ENCODE measurements at regions not wholly inside any gene's neighbourhood (a gene's known extent, or its start where the extent isn't known, plus 50 kb on each side); places are given as distances from the start of the nearest gene placed in this dataset.

DNA sequence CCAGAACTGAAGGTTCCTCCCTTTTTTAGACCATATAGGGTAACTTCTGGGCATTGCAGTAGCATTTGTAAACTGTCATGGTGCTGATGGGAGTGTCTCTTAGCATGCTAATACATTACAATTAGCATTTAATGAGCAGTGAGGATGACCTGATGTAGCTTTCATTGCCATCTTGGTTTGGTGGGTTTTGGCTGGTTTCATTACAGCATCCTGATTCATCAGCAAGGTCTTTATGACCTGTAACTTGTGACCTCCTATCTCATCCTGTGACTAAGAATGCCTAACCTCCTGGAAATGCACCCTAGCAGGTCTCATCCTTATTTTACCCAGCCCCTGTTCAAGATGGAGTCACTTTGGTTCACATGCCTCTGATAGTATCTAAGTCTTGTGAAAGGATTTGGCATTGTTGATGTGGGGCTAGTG is 159.0 kb downstream of the TMX3 start:
- H3K4me3 ChIP-seq: no peak overlapping the region
- no peaks in the 10 kb centered on the region for H3K4me1 ChIP-seq
- H3K36me3 ChIP-seq: no peaks in the 10 kb centered on the region
- intact Hi-C loops (cut with DNase I; ENCODE audit: low total_unique reads) (no loop called here), in situ Hi-C loops (cut with MboI; ENCODE audit: low pct_ligation_motif_present in 1 of 4, low pct_unique_long_range_greater_than_20kb in 1 of 4, low sequenced_read_pairs in 3 of 4) (no loop called here)
- no peak for DNase-seq
- H3K9me3 ChIP-seq: no peaks in the 10 kb centered on the region
- no peak overlapping the region for H3K27ac ChIP-seq
- no peak for TF ChIP-seq EP300 (IDR thresholded peaks at IDR 0.05; ENCODE audit: low read depth)
- TF ChIP-seq, protein P1, sequence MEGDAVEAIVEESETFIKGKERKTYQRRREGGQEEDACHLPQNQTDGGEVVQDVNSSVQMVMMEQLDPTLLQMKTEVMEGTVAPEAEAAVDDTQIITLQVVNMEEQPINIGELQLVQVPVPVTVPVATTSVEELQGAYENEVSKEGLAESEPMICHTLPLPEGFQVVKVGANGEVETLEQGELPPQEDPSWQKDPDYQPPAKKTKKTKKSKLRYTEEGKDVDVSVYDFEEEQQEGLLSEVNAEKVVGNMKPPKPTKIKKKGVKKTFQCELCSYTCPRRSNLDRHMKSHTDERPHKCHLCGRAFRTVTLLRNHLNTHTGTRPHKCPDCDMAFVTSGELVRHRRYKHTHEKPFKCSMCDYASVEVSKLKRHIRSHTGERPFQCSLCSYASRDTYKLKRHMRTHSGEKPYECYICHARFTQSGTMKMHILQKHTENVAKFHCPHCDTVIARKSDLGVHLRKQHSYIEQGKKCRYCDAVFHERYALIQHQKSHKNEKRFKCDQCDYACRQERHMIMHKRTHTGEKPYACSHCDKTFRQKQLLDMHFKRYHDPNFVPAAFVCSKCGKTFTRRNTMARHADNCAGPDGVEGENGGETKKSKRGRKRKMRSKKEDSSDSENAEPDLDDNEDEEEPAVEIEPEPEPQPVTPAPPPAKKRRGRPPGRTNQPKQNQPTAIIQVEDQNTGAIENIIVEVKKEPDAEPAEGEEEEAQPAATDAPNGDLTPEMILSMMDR (IDR thresholded peaks at IDR 0.05): no peak
- TF ChIP-seq POLR2A (IDR thresholded peaks at IDR 0.05): no peak
- TF ChIP-seq POLR2AphosphoS5 (IDR thresholded peaks at IDR 0.05): no peak
- H3K27me3 ChIP-seq: no peaks in the 10 kb centered on the region

DNA sequence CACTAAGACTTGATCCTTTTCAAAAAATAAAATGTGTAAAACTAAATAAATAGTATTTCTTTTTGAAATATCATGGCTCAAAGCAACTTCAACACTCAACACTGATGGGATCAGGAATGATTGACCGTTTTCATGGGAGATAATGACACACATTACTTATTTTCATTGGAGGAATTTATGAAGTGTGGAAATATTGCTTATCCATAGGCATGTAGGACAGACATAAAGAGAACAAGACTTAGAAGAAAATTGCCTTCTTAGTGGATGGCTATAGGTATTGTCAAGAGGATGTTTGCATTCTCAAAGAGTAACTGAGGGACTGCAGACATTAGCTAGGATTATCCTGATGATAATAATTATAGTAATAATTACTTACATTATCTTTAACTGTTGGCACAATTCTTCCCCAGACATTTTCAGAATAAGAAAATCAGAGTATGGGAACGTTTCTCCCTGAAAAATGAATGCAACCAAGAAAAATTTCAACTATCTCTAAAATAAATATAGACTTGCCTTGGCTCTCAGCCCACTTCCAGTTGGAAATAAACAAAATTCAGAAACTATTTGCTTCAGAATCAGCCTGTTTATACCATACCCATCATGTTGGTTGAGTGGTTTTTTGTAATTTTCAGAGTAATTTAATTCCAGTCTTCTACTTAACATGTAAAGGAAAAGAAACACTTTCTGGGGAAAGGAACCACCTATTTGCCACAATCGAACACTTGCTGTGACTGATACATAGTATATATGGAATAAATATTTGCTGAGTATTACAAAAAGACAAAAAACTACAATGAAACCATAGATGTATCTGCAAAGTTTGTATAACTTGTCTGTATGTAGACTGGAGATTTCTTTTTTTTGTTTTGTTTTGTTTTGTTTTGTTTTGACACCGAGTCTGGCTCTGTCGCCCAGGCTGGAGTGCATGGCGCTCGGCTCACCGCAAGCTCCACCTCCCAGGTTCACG is 165.7 kb downstream of the TMX3 start:
- in situ Hi-C loops (cut with MboI; ENCODE audit: low pct_ligation_motif_present in 1 of 4, low pct_unique_long_range_greater_than_20kb in 1 of 4, low sequenced_read_pairs in 3 of 4): no loop called here
- TF ChIP-seq POLR2AphosphoS5 (IDR thresholded peaks at IDR 0.05): no peak
- no peak for TF ChIP-seq EP300 (IDR thresholded peaks at IDR 0.05; ENCODE audit: low read depth)
- no peaks in the 10 kb centered on the region for H3K36me3 ChIP-seq
- no peaks in the 10 kb centered on the region for H3K9me3 ChIP-seq
- intact Hi-C loops (cut with DNase I; ENCODE audit: low total_unique reads): no loop called here
- WGBS, 2 donors (ENCODE audit: low coverage in 1 of 2): 40 to 68% methylated on average over 3 to 9 of the region's 9 CpGs
- no peak overlapping the region for H3K4me3 ChIP-seq
- DNase-seq: no peak
- H3K27ac ChIP-seq: no peak overlapping the region
- no peaks in the 10 kb centered on the region for H3K27me3 ChIP-seq
- H3K4me1 ChIP-seq: no peaks in the 10 kb centered on the region

DNA sequence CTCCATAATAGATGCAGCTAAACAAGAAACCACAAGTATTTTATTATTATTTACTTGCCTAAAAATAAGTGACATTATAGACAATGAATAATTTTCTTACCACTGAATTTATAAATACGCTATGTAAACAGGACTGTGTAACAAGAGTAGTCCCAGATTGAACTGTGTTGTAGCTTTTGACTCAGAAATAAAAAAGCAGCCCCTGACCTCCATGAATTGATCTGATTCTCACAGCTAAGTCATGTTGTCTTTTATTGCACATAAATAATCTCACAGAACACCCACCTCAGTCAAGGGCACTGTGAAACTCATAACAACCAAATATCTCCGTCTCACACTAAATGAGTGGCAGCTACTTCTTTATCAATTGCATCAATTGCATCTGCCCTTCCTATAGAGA is 171.6 kb downstream of the TMX3 start:
- 62 to 75% methylated on average over 2 of the region's 2 CpGs for WGBS, 2 donors (ENCODE audit: low coverage in 1 of 2)
- no peak overlapping the region for H3K27ac ChIP-seq
- no peak for DNase-seq
- no peak overlapping the region for H3K4me3 ChIP-seq
- H3K36me3 ChIP-seq: no peaks in the 10 kb centered on the region
- H3K27me3 ChIP-seq: no peaks in the 10 kb centered on the region
- H3K9me3 ChIP-seq: no peaks in the 10 kb centered on the region
- intact Hi-C loops (cut with DNase I; ENCODE audit: low total_unique reads): no loop called here
- TF ChIP-seq POLR2A (IDR thresholded peaks at IDR 0.05) (no peak), POLR2AphosphoS5 (IDR thresholded peaks at IDR 0.05) (no peak), EP300 (IDR thresholded peaks at IDR 0.05; ENCODE audit: low read depth) (no peak)
- TF ChIP-seq, protein P1 (IDR thresholded peaks at IDR 0.05): no peak
- no peaks in the 10 kb centered on the region for H3K4me1 ChIP-seq
- in situ Hi-C loops (cut with MboI; ENCODE audit: low pct_ligation_motif_present in 1 of 4, low pct_unique_long_range_greater_than_20kb in 1 of 4, low sequenced_read_pairs in 3 of 4): no loop called here

DNA sequence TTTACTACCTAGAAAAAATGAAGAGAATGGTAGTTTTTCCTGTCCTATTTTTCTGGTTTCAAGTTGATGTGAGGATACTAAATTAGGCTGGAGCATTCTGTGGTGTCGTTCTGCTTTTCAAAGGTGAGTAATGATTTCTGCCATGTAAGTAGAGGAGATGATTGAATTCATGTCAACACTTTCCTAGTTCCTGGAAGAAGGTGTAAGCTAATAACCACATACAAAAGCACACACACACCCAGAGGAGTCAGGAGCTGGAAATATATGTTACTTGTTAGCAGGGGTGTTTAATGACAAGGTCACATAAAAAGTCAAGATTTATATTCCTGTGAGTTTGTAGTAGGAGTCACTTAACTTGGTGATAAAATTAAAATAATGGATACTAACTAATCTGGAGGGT is 172.1 kb downstream of the TMX3 start:
- WGBS, 2 donors (ENCODE audit: low coverage in 1 of 2): 60 to 69% methylated on average over 1 of the region's 1 CpG
- Histone ChIP-seq H3K27ac (no peak overlapping the region), H3K4me1 (no peaks in the 10 kb centered on the region), H3K36me3 (no peaks in the 10 kb centered on the region), H3K4me3 (no peak overlapping the region), H3K9me3 (no peaks in the 10 kb centered on the region), H3K27me3 (no peaks in the 10 kb centered on the region)
- no peak for DNase-seq
- in situ Hi-C loops (cut with MboI; ENCODE audit: low pct_ligation_motif_present in 1 of 4, low pct_unique_long_range_greater_than_20kb in 1 of 4, low sequenced_read_pairs in 3 of 4) (no loop called here), intact Hi-C loops (cut with DNase I; ENCODE audit: low total_unique reads) (no loop called here)
- TF ChIP-seq POLR2AphosphoS5 (IDR thresholded peaks at IDR 0.05): no peak
- TF ChIP-seq POLR2A (IDR thresholded peaks at IDR 0.05): no peak
- TF ChIP-seq, protein P1 (IDR thresholded peaks at IDR 0.05): no peak
- TF ChIP-seq EP300 (IDR thresholded peaks at IDR 0.05; ENCODE audit: low read depth): no peak
